Nucleus accumbens (tissue), 56 donors: ENCODE measurements at regions not wholly inside any gene's neighbourhood (a gene's known extent, or its start where the extent isn't known, plus 50 kb on each side); places are given as distances from the start of the nearest gene placed in this dataset.

Experiments used
- DNase-seq, 56 donors: peaks; one replicate each; lab custom pipeline; 2025; lab: John Stamatoyannopoulos, UW

DNA sequence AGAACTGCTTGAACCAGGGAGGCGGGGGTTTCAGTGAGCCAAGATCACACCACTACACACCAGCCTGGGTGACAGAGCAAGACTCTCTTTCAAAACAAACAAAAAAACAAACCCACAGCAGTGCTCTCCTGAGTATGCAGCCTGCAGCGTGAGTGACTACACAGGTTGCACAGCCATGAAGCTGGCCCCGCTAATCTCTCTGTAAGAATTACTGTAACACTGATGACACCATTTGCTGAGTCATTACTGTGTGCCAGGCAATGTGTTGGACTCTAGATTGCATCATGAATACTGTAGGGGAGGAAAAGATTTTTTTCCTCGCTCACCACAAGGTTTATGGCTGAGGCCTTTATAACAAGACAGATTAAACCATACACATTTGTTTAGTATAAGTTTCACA lies 118.6 kb upstream of the ATP8B1 start:
- no peak for DNase-seq

DNA sequence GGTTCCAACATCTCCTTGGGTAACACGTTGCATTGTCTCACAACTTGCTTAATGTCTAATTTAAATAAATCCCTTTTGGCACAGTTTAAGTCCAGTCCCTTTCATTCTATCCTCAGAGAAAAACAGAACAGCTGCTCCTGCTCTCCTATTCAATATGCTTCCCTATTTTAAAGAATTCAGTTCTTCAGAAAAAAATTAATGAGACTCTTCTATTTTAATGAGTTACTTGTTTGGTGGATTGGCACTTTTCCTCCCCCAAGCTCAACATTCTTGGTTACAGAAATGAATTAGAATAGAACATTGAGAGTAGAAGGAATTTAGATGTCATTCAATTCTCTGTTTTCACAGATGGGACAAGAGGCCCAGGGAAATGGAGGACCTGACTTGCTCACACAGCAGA lies 116.9 kb upstream of the ATP8B1 start:
- no peak for DNase-seq

DNA sequence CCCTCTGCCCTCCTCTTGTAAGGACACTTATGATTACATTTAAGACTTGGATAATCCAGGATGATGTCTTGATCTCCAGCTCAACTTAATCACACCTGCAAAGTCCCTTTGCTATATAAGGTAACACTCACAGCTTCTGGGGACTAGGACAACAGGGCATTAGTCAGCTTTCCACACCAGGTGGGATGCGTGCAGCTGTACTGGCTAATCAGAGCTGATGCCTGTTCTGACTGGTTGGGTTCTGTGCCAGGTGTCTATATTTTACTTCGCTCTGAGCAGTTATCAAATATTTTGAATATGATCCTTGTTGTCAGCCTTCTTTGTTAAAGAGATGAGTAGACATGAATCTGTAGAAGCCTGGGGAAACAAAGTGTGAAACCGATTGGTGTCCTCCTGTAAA lies 115.5 kb upstream of the ATP8B1 start:
- no peak for DNase-seq

DNA sequence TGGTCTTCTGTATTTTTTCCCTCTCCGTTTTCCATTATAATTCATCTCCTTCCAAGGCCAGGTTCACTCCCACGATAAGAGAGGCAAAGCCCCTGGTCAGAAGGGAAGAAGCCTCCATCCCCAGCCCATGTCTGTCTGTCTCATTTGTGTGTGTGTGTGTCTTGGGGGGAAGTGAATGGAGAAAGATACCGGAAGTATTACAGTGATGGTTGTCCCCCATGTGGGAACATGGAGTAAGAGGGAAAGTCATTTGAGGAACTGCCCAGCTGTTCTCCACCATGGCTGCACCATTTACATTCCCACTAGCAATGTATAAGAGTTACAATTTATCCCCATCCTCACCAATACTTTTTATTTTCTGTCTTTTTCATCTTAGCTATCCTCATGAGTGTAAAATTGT lies 113.6 kb upstream of the ATP8B1 start:
- DNase-seq = no peak

DNA sequence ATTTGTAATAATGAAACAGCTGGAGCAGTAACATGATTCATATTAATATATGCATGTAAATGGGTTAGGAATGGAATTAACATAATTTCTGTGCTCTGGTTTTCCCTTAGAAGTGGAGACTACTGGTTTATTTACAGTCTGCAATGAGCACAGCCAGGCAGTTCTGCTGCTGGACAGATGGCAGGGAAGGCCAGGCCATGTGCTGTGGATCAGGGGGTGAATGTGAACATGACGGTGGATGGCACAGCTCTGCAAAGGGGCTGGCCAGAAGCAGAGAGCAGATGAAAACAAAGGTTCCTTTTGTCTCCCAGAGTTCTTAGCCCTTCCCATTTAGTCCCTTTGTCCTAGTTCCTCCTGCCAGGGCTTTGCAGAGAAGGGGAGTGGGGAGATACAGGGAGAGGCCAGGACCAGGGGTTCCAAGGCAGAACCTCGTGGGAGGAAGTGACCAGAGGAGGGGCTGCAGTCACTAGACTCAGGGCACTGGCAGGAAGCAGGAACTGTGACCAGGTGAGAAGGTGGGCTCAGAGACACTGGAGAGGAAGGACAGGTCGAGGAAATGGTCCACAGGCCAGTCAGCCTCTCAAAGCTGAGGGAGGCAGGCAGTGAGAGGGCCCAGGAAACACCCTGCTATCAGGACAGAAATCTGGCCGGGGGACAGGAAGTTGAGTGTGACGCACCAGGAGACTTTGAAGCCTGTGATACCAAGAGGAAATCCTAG lies 112.9 kb upstream of the ATP8B1 start:
- DNase-seq = peak in 50 of 56 donors; percentile 3 to 86 (median 66)

DNA sequence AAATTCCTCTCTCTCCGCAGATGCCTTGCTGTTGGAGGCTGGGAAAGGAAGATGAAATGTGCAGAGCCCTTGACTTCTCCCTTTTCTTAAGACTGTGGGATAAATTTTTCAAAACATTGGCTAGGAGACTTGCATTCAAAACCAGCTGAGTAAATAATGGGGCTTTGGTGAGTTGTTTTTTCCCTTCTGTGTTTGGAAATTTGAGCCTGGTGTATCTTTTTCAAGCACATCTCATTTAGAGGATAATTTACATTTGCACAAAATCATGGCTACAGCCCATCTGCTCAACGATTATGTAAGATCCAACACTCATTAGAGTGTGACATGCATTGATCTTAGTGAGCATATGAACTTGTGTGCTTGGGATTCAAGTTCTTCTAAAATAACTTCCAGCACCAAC lies 112.1 kb upstream of the ATP8B1 start:
- DNase-seq = no peak

DNA sequence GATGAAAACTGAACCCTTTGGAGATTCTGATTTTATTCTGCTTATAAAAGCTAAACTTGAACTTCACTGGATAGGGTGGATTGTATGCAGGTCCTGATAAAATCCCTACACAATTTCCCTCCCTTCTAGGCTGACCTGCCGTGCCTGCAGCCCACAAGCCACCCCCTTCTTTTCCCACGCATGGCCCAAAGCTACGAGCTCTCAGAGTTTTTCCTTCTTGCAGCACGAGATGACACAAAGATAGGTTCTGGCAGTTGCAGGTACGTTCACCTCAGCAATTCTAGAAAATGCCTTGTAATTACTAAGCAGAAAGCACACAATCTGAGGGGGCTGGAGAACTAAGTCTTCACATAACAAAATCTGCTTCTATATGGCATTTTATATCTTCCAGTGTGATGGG lies 110.6 kb upstream of the ATP8B1 start:
- peak in 1 of 56 donors; percentile 7 for DNase-seq

DNA sequence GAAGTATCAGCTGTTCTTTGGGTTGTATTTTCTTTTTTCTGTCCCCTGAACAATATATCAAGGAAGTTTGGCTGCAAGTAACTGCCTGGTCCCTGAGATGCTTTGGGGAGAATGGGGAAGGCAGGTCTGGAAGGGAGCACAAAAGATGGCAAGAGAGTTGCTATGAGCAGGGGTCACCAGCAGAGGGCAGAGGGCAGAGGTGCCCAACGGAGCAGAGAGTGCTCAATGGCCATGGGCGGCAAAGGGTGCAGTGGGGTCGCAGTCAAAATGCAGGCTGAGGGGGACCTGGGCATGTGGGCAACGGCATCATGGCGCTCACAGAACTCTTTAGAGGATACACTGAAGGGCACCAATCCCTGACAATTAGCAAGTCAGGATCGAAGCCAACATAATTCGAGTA lies 107.7 kb upstream of the ATP8B1 start:
- DNase-seq = no peak

DNA sequence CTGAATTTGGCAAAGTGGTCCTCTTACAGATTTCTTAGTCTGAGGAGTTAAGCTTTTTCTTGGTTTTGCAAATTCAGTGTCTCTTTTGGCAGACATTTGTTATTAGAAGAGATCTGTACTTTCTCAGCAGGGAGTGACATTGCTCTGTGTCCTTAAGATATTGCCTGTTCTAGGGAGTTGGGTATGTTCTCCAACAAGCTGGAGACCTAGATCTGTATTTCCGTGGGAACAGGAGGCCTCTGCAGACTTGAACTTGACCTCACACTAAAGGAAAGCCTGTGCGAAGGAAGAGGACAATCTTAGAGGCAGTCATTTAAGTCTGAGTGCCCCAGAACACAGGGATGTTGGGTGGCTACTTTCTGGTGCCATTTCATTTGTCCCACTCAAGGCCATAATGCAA lies 107.0 kb upstream of the ATP8B1 start:
- DNase-seq = no peak

DNA sequence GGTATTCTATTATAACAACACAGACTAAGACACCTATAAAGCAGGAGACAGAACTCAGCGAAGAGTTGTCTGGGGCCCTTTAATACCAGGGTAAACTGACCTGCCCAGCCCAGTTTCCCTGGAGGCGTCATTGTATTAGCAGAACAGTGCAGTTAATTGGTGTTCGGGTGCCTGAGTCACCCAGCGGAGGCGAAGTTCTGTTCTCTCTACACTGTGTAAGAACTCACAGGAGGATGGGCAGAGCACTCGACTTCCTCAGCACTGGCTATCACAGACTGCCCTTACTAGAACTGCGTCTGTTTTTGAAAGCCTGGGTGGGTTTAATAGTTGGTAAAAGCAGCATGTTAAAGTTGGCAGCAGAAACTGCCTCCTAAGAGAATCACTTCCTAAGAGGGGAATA lies 106.5 kb upstream of the ATP8B1 start:
- DNase-seq = peak in 27 of 56 donors; percentile 1 to 68 (median 18)

DNA sequence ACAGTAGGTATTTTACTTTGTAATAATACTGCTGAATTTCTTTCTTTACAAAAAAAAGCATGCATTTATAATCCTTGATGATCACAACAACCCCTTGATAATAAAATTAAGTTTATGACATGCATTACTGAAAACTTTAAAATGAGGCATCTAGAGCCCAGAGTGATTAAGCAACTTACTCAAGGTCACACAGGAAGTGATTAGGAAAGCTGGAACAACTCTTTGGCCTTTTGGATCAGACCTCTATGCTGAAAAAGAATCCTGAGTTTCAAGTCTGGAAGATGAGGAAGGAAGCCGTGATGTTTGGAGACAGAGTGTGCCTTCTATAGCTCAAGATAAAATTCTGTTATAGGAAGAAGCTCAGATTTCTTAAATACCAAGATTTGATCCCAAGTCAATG lies 105.0 kb upstream of the ATP8B1 start:
- no peak for DNase-seq

DNA sequence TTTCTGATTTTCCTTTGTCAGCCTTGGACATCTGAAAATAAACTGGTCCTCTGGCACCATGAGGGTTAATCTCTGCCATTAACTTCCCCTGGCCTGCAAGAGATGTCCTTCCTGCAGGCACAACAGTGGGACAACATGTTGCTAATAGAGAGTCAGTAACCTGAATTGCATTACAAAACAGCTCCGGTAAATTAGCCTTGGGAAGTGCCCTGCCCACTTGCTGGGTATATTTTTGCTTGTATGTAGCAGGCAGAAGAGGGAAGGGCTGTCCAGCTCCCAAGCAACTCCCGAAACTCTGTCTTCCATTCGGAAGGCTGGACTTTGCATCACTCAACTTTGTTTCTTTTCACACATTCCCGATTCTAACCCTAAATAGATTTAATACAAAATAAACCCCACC lies 104.4 kb upstream of the ATP8B1 start:
- no peak for DNase-seq

DNA sequence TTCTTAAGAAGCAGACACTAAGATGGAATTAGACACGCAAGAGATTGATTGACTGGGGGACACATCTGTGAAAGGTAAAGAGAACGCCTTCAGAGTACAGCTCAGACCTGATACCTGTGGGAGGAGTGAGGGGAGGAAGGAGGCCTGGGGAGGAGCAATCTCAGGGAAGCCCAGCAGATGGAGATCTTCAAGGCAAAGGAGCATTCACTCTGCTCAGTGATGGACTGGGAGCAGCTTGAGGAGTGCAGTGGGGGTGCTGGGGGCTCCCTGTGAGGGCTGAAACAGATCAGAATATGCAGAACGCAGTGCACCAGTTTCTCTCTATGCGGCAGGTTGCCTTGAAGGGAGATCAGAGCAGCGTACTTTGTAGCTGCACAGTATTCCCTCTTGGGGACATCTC lies 103.7 kb upstream of the ATP8B1 start:
- DNase-seq = peak in 10 of 56 donors; percentile 1 to 25 (median 7)

DNA sequence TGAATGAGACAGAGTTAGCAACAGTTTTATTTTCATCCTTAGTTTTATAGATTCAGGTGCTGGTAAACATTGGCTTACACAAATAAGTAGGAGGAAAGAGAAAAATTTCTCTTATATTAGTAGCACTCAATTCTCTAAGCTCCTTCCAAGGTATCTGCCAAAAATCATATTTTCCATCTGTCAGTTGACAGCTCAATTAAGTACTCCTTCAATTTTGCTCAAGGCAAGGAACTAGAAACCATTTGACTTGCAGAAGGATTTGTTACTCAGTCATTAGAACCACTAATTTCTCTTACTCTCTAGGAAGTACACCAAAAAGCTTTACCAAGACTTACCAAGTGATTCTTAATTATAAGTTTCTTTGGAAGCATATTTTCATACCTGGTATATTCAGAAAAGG lies 101.4 kb upstream of the ATP8B1 start:
- no peak for DNase-seq

DNA sequence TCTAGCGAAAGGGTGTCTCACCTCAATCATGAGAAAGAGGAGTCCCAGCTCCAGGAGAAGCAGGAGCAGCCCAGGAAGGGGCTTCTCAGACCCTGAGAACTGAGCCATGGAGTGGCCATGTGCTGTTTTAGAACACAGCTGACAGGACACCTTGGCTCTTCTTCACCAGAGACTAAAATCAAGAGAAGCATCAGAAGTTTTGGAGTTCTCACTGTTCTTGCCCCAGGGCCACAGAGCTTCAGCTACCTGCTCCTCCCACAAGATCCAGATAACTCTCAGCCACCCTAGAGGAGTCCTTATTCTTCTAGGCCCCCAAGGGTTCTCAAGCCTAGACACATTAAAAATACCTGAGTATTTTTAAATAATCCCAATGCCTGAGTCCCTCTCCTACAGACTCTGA lies 99.6 kb upstream of the ATP8B1 start:
- no peak for DNase-seq

DNA sequence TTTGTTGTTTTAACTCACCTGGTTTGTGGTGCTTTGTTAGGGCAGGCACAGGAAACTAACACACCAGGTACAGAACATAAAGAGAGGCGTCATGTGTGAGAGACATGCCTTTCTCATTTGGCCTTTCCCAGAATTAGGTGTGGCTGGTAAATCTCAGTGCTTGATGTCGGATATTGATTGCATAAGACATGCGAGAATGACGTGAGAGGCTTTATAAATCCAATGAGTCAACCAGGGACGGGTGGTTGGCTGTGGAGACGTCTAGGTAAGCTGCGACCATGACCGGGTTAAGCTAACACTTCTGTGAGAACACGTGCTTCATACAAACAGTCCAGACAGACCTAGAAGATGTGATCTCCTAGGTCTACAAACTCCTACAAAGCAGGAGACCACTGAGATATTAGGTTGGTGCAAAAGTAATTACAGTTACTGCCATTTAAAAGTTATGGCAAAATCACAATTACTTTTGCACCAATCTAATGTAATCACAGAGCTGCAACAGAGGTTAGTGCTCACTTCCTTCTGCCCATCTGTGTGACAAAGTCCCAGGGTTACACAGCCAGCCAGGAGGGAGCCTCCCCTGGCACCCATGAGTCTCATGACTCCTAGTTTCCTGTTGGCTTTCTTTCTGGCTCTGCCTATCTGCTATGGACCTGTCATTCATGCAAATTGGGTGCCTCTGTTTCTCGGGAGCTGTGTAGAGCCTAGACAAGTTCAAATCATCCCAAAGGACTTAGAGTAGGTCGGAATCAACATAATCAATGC lies 98.9 kb upstream of the ATP8B1 start:
- no peak for DNase-seq

DNA sequence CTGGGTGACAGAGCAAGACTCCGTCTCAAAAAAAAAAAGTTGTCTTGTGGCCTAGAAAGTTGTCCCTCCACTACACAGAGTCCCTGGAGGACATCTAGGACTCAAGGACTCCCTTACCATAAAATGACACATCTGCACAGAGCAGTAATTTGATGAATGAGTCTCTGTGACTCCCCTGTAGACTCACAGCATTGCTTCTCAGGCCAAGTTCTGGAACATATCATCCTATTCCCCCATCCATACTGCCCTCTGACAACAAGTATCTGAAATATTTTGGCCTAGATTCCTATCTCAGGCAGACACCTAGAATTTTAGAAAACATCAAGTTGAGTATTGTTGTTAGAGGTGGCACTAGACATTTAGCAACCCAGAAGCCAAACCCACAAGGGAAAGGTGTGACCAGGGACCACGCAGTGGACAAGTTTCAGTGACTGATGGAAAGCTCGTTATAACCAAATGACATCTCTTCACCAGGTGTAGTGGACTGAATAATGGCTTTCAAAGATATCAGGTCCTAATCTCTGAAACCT lies 97.9 kb upstream of the ATP8B1 start:
- no peak for DNase-seq

DNA sequence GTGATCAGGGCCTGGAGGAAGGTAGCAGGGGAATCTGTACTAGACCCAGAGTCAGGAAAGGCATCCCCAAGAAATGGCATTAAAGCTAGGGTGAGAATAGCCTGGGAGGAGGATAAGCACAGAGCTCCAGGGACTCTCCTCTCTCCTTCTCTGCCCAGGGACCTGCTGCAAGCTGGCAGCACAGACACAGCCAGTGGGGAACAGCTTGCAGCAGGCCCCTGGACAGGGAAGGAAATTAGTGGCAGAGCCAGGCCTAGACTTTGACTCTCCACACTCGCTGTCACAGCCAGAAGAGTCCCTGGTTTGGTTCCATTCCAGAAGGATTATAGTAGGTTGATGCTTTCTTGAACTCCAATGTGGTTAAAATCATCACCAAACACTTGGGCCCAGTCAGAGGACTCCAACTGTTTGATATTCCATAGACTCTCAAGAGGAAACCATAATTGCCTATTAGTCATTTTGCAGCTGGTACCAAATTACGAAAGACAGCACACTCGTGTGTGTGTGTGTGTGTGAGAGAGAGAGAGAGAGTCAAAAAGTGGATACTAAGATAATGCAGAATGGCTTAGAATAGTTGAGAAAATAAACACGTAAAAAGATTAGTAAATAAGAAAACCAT lies 95.5 kb upstream of the ATP8B1 start:
- DNase-seq = no peak

DNA sequence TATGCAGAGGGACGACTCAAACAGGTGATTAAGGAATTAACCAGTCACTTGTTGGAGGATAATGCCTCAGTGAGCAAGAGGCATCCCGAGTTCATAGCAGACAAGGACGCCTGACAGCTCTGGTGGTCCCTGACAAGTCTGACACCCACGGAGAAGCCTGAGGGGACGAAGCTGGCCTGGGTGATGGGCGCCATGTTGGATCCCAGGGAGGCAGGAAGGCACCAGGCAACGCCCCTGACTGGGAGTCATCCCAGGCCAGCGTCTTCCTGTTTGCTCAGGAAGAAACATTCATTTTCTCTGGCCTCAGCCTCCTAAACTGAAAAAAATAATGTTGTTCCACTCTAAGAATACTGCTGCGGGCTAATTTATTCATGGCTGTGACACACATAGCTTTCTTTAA lies 92.1 kb upstream of the ATP8B1 start:
- DNase-seq = no peak

DNA sequence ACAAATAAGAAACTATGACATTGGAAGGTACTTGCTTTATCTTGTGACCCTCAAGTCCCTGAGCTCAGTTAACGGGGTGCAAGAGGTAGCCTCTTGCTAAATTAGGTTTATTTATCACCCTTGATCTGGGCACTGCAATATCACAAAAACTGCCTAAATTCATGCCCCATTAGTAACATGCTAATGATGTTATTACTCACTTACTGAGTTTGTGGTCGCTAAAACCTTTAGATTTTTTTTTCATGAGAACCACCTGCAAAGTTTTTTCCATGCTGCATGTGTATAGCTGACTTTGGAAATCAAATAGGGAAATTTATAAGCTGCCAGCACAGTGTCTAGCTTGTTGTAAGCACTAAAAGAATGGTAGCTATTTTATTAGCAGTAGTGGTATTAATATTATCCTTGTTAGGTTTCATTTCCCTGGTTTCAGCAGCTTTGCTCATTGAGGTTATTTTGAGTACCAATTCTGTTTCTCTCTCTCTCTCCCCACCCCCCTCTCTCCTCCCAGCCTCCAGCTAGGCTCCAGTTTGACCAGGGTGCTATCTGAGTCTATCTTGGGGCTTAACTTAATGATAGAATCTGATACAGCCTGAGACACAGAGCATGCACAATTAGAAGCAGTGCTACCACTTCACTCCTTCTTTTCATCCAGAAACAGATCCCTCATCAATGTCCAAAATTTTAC lies 88.7 kb upstream of the ATP8B1 start:
- DNase-seq = no peak

DNA sequence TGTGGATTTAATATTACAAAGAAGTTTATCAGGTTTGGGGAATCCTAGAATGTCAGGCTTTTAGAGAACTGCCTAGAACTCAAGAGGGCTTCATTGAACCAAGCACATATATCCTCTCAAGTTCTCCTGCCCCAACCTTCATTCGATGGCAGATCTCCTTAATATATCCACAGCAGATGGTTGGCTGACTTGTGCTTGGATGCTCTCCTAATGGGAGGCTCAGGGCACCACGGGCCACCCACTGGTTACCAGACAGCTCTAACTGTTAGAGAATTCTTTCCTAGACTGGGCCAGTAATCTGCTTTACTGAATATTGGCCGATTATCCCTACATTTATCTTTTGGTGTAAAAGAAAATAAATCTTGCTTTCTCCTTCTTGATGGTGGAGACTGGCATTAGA lies 87.2 kb upstream of the ATP8B1 start:
- DNase-seq = no peak
